ENCODE measurements at regions not wholly inside any gene's neighbourhood (a gene's known extent, or its start where the extent isn't known, plus 50 kb on each side); places are given as distances from the start of the nearest gene placed in this dataset.

DNA sequence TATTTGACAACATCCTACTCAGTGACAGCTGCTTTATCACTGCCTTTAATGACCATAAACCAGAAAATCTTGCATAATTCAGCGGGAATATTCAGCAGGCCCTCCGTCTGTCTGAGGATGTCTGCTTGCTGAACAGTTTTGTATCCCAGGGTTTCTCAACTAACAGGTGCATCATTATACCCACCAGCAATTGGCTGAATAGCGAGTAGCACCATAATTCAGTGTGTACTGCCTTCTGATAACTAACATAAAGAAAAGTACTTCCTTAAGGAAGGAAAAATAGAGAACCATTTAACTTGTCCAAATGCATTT is 680.1 kb downstream of the GALC start:
- 79 to 80% methylated on average over 3 of the region's 3 CpGs for WGBS, 2 donors
- Histone ChIP-seq H3K9ac (ENCODE audit: insufficient read depth in 1 of 2, low read length in 2 of 2) (no peak overlapping the region), H3K27ac (ENCODE audit: low read depth in 1 of 2, low read length in 1 of 2) (no peak overlapping the region), H3K36me3 (ENCODE audit: control insufficient read depth in 4 of 4, insufficient read depth in 4 of 4, low read length in 4 of 4) (no peaks in the 10 kb centered on the region), H3K27me3 (ENCODE audit: control insufficient read depth in 3 of 3, insufficient read depth in 3 of 3, low read length in 2 of 3) (no peaks in the 10 kb centered on the region), H3K4me3 (no peak overlapping the region), H3K4me1 (ENCODE audit: control insufficient read depth in 5 of 5, insufficient read depth in 5 of 5, low read length in 5 of 5) (no peaks in the 10 kb centered on the region), H3K9me3 (ENCODE audit: control insufficient read depth in 4 of 4, insufficient read depth in 3 of 4, low read length in 3 of 4) (no peaks in the 10 kb centered on the region)
- DNase-seq = no peak
- TF ChIP-seq, protein P1, sequence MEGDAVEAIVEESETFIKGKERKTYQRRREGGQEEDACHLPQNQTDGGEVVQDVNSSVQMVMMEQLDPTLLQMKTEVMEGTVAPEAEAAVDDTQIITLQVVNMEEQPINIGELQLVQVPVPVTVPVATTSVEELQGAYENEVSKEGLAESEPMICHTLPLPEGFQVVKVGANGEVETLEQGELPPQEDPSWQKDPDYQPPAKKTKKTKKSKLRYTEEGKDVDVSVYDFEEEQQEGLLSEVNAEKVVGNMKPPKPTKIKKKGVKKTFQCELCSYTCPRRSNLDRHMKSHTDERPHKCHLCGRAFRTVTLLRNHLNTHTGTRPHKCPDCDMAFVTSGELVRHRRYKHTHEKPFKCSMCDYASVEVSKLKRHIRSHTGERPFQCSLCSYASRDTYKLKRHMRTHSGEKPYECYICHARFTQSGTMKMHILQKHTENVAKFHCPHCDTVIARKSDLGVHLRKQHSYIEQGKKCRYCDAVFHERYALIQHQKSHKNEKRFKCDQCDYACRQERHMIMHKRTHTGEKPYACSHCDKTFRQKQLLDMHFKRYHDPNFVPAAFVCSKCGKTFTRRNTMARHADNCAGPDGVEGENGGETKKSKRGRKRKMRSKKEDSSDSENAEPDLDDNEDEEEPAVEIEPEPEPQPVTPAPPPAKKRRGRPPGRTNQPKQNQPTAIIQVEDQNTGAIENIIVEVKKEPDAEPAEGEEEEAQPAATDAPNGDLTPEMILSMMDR (IDR thresholded peaks at IDR 0.05; ENCODE audit: control extremely low read depth, extremely low read depth) = no peak
- no peak for ATAC-seq (ENCODE audit: insufficient read depth, low FRiP score)

DNA sequence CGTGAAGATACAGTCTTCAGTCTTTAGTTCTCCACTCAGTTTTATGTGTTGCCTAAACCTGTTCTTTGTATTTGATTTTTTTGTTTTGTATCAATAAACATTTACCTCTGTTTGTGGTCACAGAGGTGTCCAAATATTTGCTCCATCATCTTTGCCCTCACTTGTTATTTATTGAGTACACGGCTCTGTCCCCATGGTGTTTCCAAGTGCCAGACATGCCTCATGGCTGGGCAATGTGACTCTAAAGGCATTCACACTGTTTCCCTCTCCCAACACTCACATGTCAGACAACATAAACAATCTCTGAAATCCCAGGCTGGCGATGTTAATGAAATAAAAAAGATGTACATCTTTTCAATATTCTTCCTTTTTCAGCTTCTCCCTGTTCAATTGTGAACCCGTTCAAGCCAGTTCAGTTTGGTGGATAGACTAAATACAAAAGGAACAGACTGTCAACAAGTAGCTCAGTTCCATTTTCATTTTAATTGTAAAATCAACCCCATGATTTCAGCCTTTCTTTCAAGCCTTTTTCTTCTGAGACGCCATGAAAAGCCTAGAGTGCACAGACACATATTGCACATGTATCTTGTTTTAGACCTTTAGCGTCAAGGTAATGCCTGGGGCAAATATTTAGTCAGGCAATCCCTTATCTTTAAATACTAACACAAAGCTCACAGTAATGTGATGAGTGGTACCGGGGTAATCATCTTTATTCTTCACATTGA is 680.7 kb downstream of the GALC start:
- Histone ChIP-seq H3K4me1 (ENCODE audit: control insufficient read depth in 5 of 5, insufficient read depth in 5 of 5, low read length in 5 of 5) (no peaks in the 10 kb centered on the region), H3K27ac (ENCODE audit: low read depth in 1 of 2, low read length in 1 of 2) (no peak overlapping the region), H3K36me3 (ENCODE audit: control insufficient read depth in 4 of 4, insufficient read depth in 4 of 4, low read length in 4 of 4) (no peaks in the 10 kb centered on the region), H3K27me3 (ENCODE audit: control insufficient read depth in 3 of 3, insufficient read depth in 3 of 3, low read length in 2 of 3) (no peaks in the 10 kb centered on the region), H3K9me3 (ENCODE audit: control insufficient read depth in 4 of 4, insufficient read depth in 3 of 4, low read length in 3 of 4) (no peaks in the 10 kb centered on the region), H3K4me3 (no peak overlapping the region), H3K9ac (ENCODE audit: insufficient read depth in 1 of 2, low read length in 2 of 2) (no peak overlapping the region)
- no peak for ATAC-seq (ENCODE audit: insufficient read depth, low FRiP score)
- WGBS, 2 donors = 57 to 70% methylated on average over 7 of the region's 7 CpGs
- TF ChIP-seq, protein P1 (IDR thresholded peaks at IDR 0.05; ENCODE audit: control extremely low read depth, extremely low read depth) = no peak
- peak in 1 of 3 donors; percentile 13 for DNase-seq

DNA sequence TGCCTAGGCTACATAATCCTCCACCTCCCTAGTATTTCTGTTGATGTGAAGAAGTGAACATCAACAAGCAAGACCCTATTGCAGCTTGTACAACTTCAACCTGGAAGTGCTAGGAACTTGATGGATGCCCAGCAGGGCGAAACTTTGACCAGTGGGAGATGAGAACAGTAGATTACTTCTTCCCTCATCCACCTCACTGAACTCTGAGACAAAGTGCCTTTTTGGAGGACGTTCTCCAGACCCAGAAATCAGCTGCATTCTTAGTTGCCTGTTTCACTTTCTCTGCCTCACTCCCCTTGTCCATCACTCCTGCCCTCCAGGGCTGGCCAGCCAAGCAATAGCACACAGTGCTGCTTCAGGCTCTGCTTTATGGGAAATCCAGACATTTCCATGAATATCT is 683.4 kb downstream of the GALC start:
- DNase-seq = no peak
- no peak for ATAC-seq (ENCODE audit: insufficient read depth, low FRiP score)
- Histone ChIP-seq H3K27me3 (ENCODE audit: control insufficient read depth in 3 of 3, insufficient read depth in 3 of 3, low read length in 2 of 3) (no peaks in the 10 kb centered on the region), H3K9me3 (ENCODE audit: control insufficient read depth in 4 of 4, insufficient read depth in 3 of 4, low read length in 3 of 4) (no peaks in the 10 kb centered on the region), H3K4me3 (no peak overlapping the region), H3K27ac (ENCODE audit: low read depth in 1 of 2, low read length in 1 of 2) (no peak overlapping the region), H3K9ac (ENCODE audit: insufficient read depth in 1 of 2, low read length in 2 of 2) (no peak overlapping the region), H3K36me3 (ENCODE audit: control insufficient read depth in 4 of 4, insufficient read depth in 4 of 4, low read length in 4 of 4) (no peaks in the 10 kb centered on the region), H3K4me1 (ENCODE audit: control insufficient read depth in 5 of 5, insufficient read depth in 5 of 5, low read length in 5 of 5) (no peaks in the 10 kb centered on the region)
- WGBS, 2 donors = 60 to 70% methylated on average over 2 of the region's 2 CpGs
- TF ChIP-seq, protein P1 (IDR thresholded peaks at IDR 0.05; ENCODE audit: control extremely low read depth, extremely low read depth) = no peak
